Right cardiac atrium (tissue), 5 donors: ENCODE measurements at regions not wholly inside any gene's neighbourhood (a gene's known extent, or its start where the extent isn't known, plus 50 kb on each side); places are given as distances from the start of the nearest gene placed in this dataset.

Source experiments
- ATAC-seq, 2 donors: fragments of 200-7000 bp; cut with Tn5 transposase; one replicate each; pipeline versions ENCODE4 v1.8.0 to v1.9.1; 2020; ENCODE audit warnings: moderate library complexity in 2 of 2, mild to moderate bottlenecking in 1 of 2
- DNase-seq, 3 donors: peaks; one replicate each; pipeline ENCODE4 v3.0.0-alpha.2; 2020
- H3K27ac ChIP-seq: one replicate; pipeline ENCODE4 v1.5.1; 2013; ENCODE audit warnings: mild to moderate bottlenecking, low read length, control low read depth, moderate library complexity
- H3K27me3 ChIP-seq: one replicate; pipeline ENCODE4 v1.6.1; 2013; ENCODE audit not compliant: control insufficient read depth, insufficient read depth
- H3K4me1 ChIP-seq: one replicate; pipeline ENCODE4 v1.6.1; 2013; ENCODE audit warnings: low read length; ENCODE audit not compliant: control insufficient read depth, insufficient read depth
- H3K4me3 ChIP-seq: one replicate; pipeline ENCODE4 v1.5.1; 2013; ENCODE audit warnings: low read length, control low read depth
- H3K9me3 ChIP-seq: one replicate; pipeline ENCODE4 v1.6.1; 2013; ENCODE audit warnings: low read length; ENCODE audit not compliant: control insufficient read depth
- WGBS: extraction: QIAGEN DNeasy Blood & Tissue Kit; methylation state at CpG from one replicate; pipeline ENCODE4 v1.1.7; 2013; 5-methylcytosine and 5-hydroxymethylcytosine counted together
- intact Hi-C, 4 donors: fragments of 100-400 bp; cut with DNase I; formaldehyde crosslinking; loops; one replicate each; pipeline versions ENCODE4 v1.11.0 to v1.14.0; 2022 to 2023
- donor health status: healthy with polysubstance abuse.
- donor health status: DM: no; HTN: yes; CAD: no.
- donor health status: DM: no; HTN: no; CAD: no.
- donor health status: DM: no; HTN: yes; CAD: no; lungs with severe emphysema.
- donor health status: DM: yes; HTN: yes; CAD: no.

GRCh38 chr2:196498962-196499361 lies 140.6 kb upstream of the CCDC150 start:
- Histone ChIP-seq H3K4me3 (no peak overlapping the region), H3K27me3 (no peaks in the 10 kb centered on the region), H3K9me3 (peaks cover 2% of the 10 kb centered on the region), H3K4me1 (no peaks in the 10 kb centered on the region), H3K27ac (no peak overlapping the region)
- intact Hi-C loops: no loop called here
- ATAC-seq (no peak), DNase-seq (no peak)
- 84% methylated on average over 3 of the region's 3 CpGs for WGBS

- ATAC-seq (no peak), DNase-seq (no peak)
- peaks cover 2% of the 10 kb centered on the region for H3K9me3 ChIP-seq
- no peak overlapping the region for H3K27ac ChIP-seq
- H3K4me1 ChIP-seq: no peaks in the 10 kb centered on the region
- 99% methylated on average over 2 of the region's 2 CpGs for WGBS
- H3K27me3 ChIP-seq: no peaks in the 10 kb centered on the region
- intact Hi-C loops: no loop called here
- H3K4me3 ChIP-seq: no peak overlapping the region
These were observed 139.8 kb upstream of the CCDC150 start for GRCh38 chr2:196499686-196500085.

- intact Hi-C loops: no loop called here
- Histone ChIP-seq H3K27ac (no peak overlapping the region), H3K9me3 (peaks cover 2% of the 10 kb centered on the region), H3K4me1 (no peaks in the 10 kb centered on the region), H3K4me3 (no peak overlapping the region), H3K27me3 (no peaks in the 10 kb centered on the region)
- whole genome bisulfite sequencing: 86% methylated on average over 4 of the region's 4 CpGs
- ATAC-seq: no peak
- no peak for DNase-seq
These were observed 138.7 kb upstream of the CCDC150 start for GRCh38 chr2:196500686-196501431.

GRCh38 chr2:196501836-196502235 lies 137.7 kb upstream of the CCDC150 start:
- no peak overlapping the region for H3K27ac ChIP-seq
- no peak for DNase-seq
- H3K4me3 ChIP-seq: no peak overlapping the region
- ATAC-seq: no peak
- no peaks in the 10 kb centered on the region for H3K4me1 ChIP-seq
- no peaks in the 10 kb centered on the region for H3K27me3 ChIP-seq
- peaks cover 2% of the 10 kb centered on the region for H3K9me3 ChIP-seq
- 87% methylated on average over 2 of the region's 2 CpGs for WGBS
- intact Hi-C loops: no loop called here

- DNase-seq (no peak), ATAC-seq (no peak)
- no peak overlapping the region for H3K4me3 ChIP-seq
- intact Hi-C loops: no loop called here
- peaks cover 2% of the 10 kb centered on the region for H3K9me3 ChIP-seq
- H3K4me1 ChIP-seq: no peaks in the 10 kb centered on the region
- H3K27ac ChIP-seq: no peak overlapping the region
- H3K27me3 ChIP-seq: no peaks in the 10 kb centered on the region
- 87% methylated on average over 6 of the region's 6 CpGs for WGBS
These were observed 137.1 kb upstream of the CCDC150 start for GRCh38 chr2:196502386-196502785.

GRCh38 chr2:196503398-196503797 lies 136.1 kb upstream of the CCDC150 start:
- WGBS: 90% methylated on average over 4 of the region's 4 CpGs
- Histone ChIP-seq H3K27ac (no peak overlapping the region), H3K4me3 (no peak overlapping the region), H3K4me1 (no peaks in the 10 kb centered on the region), H3K9me3 (peaks cover 2% of the 10 kb centered on the region), H3K27me3 (no peaks in the 10 kb centered on the region)
- intact Hi-C loops: no loop called here
- DNase-seq: no peak
- no peak for ATAC-seq

GRCh38 chr2:196504788-196505187 lies 134.7 kb upstream of the CCDC150 start:
- no peak for ATAC-seq

GRCh38 chr2:196510246-196510645 lies 129.3 kb upstream of the CCDC150 start:
- H3K27ac ChIP-seq: no peak overlapping the region
- no peaks in the 10 kb centered on the region for H3K27me3 ChIP-seq
- 86% methylated on average over 1 of the region's 1 CpG for WGBS
- intact Hi-C loops: no loop called here
- no peaks in the 10 kb centered on the region for H3K9me3 ChIP-seq
- H3K4me3 ChIP-seq: no peak overlapping the region
- no peaks in the 10 kb centered on the region for H3K4me1 ChIP-seq
- DNase-seq: no peak
- ATAC-seq: no peak

More at GRCh38 chr2:196504788-196505187, 134.7 kb upstream of the CCDC150 start:
- no peak overlapping the region for H3K4me3 ChIP-seq
- H3K27me3 ChIP-seq: no peaks in the 10 kb centered on the region
- intact Hi-C loops: no loop called here
- H3K27ac ChIP-seq: no peak overlapping the region
- DNase-seq: no peak
- no peaks in the 10 kb centered on the region for H3K9me3 ChIP-seq
- no peaks in the 10 kb centered on the region for H3K4me1 ChIP-seq

- no peak overlapping the region for H3K4me3 ChIP-seq
- no peaks in the 10 kb centered on the region for H3K27me3 ChIP-seq
- ATAC-seq: no peak
- intact Hi-C loops: no loop called here
- DNase-seq: no peak
- no peaks in the 10 kb centered on the region for H3K4me1 ChIP-seq
- H3K9me3 ChIP-seq: no peaks in the 10 kb centered on the region
- WGBS: 91% methylated on average over 3 of the region's 3 CpGs
- no peak overlapping the region for H3K27ac ChIP-seq
These were observed 128.0 kb upstream of the CCDC150 start for GRCh38 chr2:196511258-196512168.

GRCh38 chr2:196513796-196514526 lies 125.6 kb upstream of the CCDC150 start:
- ATAC-seq: peak; percentile 13 to 22
- intact Hi-C loops: no loop called here

GRCh38 chr2:196514641-196515040 lies 124.9 kb upstream of the CCDC150 start:
- H3K4me3 ChIP-seq: no peak overlapping the region
- H3K4me1 ChIP-seq: no peaks in the 10 kb centered on the region
- 92% methylated on average over 5 of the region's 5 CpGs for WGBS
- H3K27me3 ChIP-seq: no peaks in the 10 kb centered on the region
- H3K27ac ChIP-seq: no peak overlapping the region
- DNase-seq (no peak), ATAC-seq (peak in 1 of 2 donors; percentile 15)
- intact Hi-C loops: no loop called here
- no peaks in the 10 kb centered on the region for H3K9me3 ChIP-seq

More at GRCh38 chr2:196513796-196514526, 125.6 kb upstream of the CCDC150 start:
- DNase-seq: no peak
- H3K4me3 ChIP-seq: no peak overlapping the region
- no peaks in the 10 kb centered on the region for H3K9me3 ChIP-seq
- no peak overlapping the region for H3K27ac ChIP-seq
- WGBS: 95% methylated on average over 11 of the region's 11 CpGs
- no peaks in the 10 kb centered on the region for H3K27me3 ChIP-seq
- H3K4me1 ChIP-seq: no peaks in the 10 kb centered on the region
